ENCODE measurements at regions not wholly inside any gene's neighbourhood (a gene's known extent, or its start where the extent isn't known, plus 50 kb on each side); places are given as distances from the start of the nearest gene placed in this dataset.
"Not testable (repeated sequence)": the region's sequence is repeated elsewhere in the genome, so short reads cannot be mapped to it uniquely, and the experiment has no call there.

- no peak overlapping the region for H3K4me2 ChIP-seq (ENCODE audit: extremely low read depth, insufficient read depth, low read length)
- H3K9me3 ChIP-seq (ENCODE audit: control insufficient read depth, insufficient read depth, low read depth, low read length): no peaks in the 10 kb centered on the region
- peaks cover 2% of the 10 kb centered on the region for H3K79me2 ChIP-seq (ENCODE audit: control insufficient read depth, insufficient read depth, low read length)
- H3K4me1 ChIP-seq (ENCODE audit: control insufficient read depth, extremely low read depth, insufficient read depth, low read length): peaks cover 11% of the 10 kb centered on the region
- TF ChIP-seq CTCF (conservative IDR thresholded peaks at IDR 0.05 in 1 of 2, IDR thresholded peaks at IDR 0.05 in 1 of 2; ENCODE audit: low read depth in 1 of 2, low read length in 2 of 2) (no peak), EZH2 (IDR thresholded peaks at IDR 0.05; ENCODE audit: low read length, missing control alignments) (no peak)
- H2AFZ ChIP-seq (ENCODE audit: low read length): no peak overlapping the region
- H3K4me3 ChIP-seq (replicated peaks in 1 of 4; ENCODE audit: control extremely low read depth in 1 of 4, insufficient read depth in 1 of 4, low read depth in 3 of 4, low read length in 4 of 4): no peak overlapping the region
- no peaks in the 10 kb centered on the region for H4K20me1 ChIP-seq (ENCODE audit: control insufficient read depth, extremely low read depth, insufficient read depth, low read length)
- no peaks in the 10 kb centered on the region for H3K36me3 ChIP-seq (ENCODE audit: control insufficient read depth, insufficient read depth, low read length)
- no peak overlapping the region for H3K27ac ChIP-seq (ENCODE audit: insufficient read depth, low read length)
- no peaks in the 10 kb centered on the region for H3K27me3 ChIP-seq (ENCODE audit: control insufficient read depth, insufficient read depth, low read length)
- no peak overlapping the region for H3K9ac ChIP-seq (ENCODE audit: insufficient read depth, low read length)
- no peak for DNase-seq (ENCODE audit: low read depth in 2 of 2)
Measured at GRCh38 chr15:62415498-62415897, 250.4 kb upstream of the C2CD4B start.

GRCh38 chr15:62416526-62416925 is 251.4 kb upstream of the C2CD4B start:
- Histone ChIP-seq H4K20me1 (ENCODE audit: control insufficient read depth, extremely low read depth, insufficient read depth, low read length) (no peaks in the 10 kb centered on the region), H3K79me2 (ENCODE audit: control insufficient read depth, insufficient read depth, low read length) (no peaks in the 10 kb centered on the region), H3K27ac (ENCODE audit: insufficient read depth, low read length) (no peak overlapping the region), H3K4me1 (ENCODE audit: control insufficient read depth, extremely low read depth, insufficient read depth, low read length) (peaks cover 11% of the 10 kb centered on the region), H3K9me3 (ENCODE audit: control insufficient read depth, insufficient read depth, low read depth, low read length) (no peaks in the 10 kb centered on the region), H3K36me3 (ENCODE audit: control insufficient read depth, insufficient read depth, low read length) (no peaks in the 10 kb centered on the region), H3K4me3 (replicated peaks in 1 of 4; ENCODE audit: control extremely low read depth in 1 of 4, insufficient read depth in 1 of 4, low read depth in 3 of 4, low read length in 4 of 4) (no peak overlapping the region), H3K27me3 (ENCODE audit: control insufficient read depth, insufficient read depth, low read length) (no peaks in the 10 kb centered on the region), H3K4me2 (ENCODE audit: extremely low read depth, insufficient read depth, low read length) (no peak overlapping the region), H2AFZ (ENCODE audit: low read length) (no peak overlapping the region), H3K9ac (ENCODE audit: insufficient read depth, low read length) (no peak overlapping the region)
- DNase-seq (ENCODE audit: low read depth in 2 of 2): no peak
- TF ChIP-seq CTCF (conservative IDR thresholded peaks at IDR 0.05 in 1 of 2, IDR thresholded peaks at IDR 0.05 in 1 of 2; ENCODE audit: low read depth in 1 of 2, low read length in 2 of 2) (no peak), EZH2 (IDR thresholded peaks at IDR 0.05; ENCODE audit: low read length, missing control alignments) (no peak)

- no peaks in the 10 kb centered on the region for H3K9me3 ChIP-seq (ENCODE audit: control insufficient read depth, insufficient read depth, low read depth, low read length)
- no peaks in the 10 kb centered on the region for H3K79me2 ChIP-seq (ENCODE audit: control insufficient read depth, insufficient read depth, low read length)
- H3K4me3 ChIP-seq (replicated peaks in 1 of 4; ENCODE audit: control extremely low read depth in 1 of 4, insufficient read depth in 1 of 4, low read depth in 3 of 4, low read length in 4 of 4): no peak overlapping the region
- H3K27me3 ChIP-seq (ENCODE audit: control insufficient read depth, insufficient read depth, low read length): no peaks in the 10 kb centered on the region
- no peak overlapping the region for H2AFZ ChIP-seq (ENCODE audit: low read length)
- no peaks in the 10 kb centered on the region for H3K36me3 ChIP-seq (ENCODE audit: control insufficient read depth, insufficient read depth, low read length)
- TF ChIP-seq EZH2 (IDR thresholded peaks at IDR 0.05; ENCODE audit: low read length, missing control alignments): no peak
- no peak for TF ChIP-seq CTCF (conservative IDR thresholded peaks at IDR 0.05 in 1 of 2, IDR thresholded peaks at IDR 0.05 in 1 of 2; ENCODE audit: low read depth in 1 of 2, low read length in 2 of 2)
- H3K4me2 ChIP-seq (ENCODE audit: extremely low read depth, insufficient read depth, low read length): no peak overlapping the region
- H3K27ac ChIP-seq (ENCODE audit: insufficient read depth, low read length): no peak overlapping the region
- DNase-seq (ENCODE audit: low read depth in 2 of 2): peak in 1 of 2 donors; percentile 62
- peaks cover 9% of the 10 kb centered on the region for H3K4me1 ChIP-seq (ENCODE audit: control insufficient read depth, extremely low read depth, insufficient read depth, low read length)
- H4K20me1 ChIP-seq (ENCODE audit: control insufficient read depth, extremely low read depth, insufficient read depth, low read length): no peaks in the 10 kb centered on the region
- H3K9ac ChIP-seq (ENCODE audit: insufficient read depth, low read length): no peak overlapping the region
Measured at GRCh38 chr15:62417439-62417838, 252.4 kb upstream of the C2CD4B start.

- H3K27ac ChIP-seq (ENCODE audit: insufficient read depth, low read length); H3K36me3 ChIP-seq (ENCODE audit: control insufficient read depth, insufficient read depth, low read length); H3K4me1 ChIP-seq (ENCODE audit: control insufficient read depth, extremely low read depth, insufficient read depth, low read length); H3K4me3 ChIP-seq (replicated peaks in 1 of 4; ENCODE audit: control extremely low read depth in 1 of 4, insufficient read depth in 1 of 4, low read depth in 3 of 4, low read length in 4 of 4); H2AFZ ChIP-seq (ENCODE audit: low read length); H3K27me3 ChIP-seq (ENCODE audit: control insufficient read depth, insufficient read depth, low read length); H3K9ac ChIP-seq (ENCODE audit: insufficient read depth, low read length); H3K79me2 ChIP-seq (ENCODE audit: control insufficient read depth, insufficient read depth, low read length); DNase-seq (ENCODE audit: low read depth in 2 of 2); H4K20me1 ChIP-seq (ENCODE audit: control insufficient read depth, extremely low read depth, insufficient read depth, low read length); H3K9me3 ChIP-seq (ENCODE audit: control insufficient read depth, insufficient read depth, low read depth, low read length); H3K4me2 ChIP-seq (ENCODE audit: extremely low read depth, insufficient read depth, low read length): not testable (repeated sequence)
Measured at GRCh38 chr15:62418496-62418895, 253.4 kb upstream of the C2CD4B start.

Measured in fibroblast of lung (primary cell).